Liver (tissue), 8 donors: ENCODE measurements at regions not wholly inside any gene's neighbourhood (a gene's known extent, or its start where the extent isn't known, plus 50 kb on each side); places are given as distances from the start of the nearest gene placed in this dataset.

Experiments
- DNase-seq: peaks from one replicate; pipeline ENCODE4 v3.0.0-alpha.2; 2017; ENCODE audit warnings: low spot score
- H3K27ac ChIP-seq, 2 donors: one replicate each; pipeline ENCODE4 v1.7.0; 2013; ENCODE audit warnings: inconsistent platforms in 2 of 2, low read length in 2 of 2, control low read depth in 1 of 2, low read depth in 1 of 2, mild to moderate bottlenecking in 1 of 2
- H3K27me3 ChIP-seq, 4 donors: one replicate each; pipeline versions ENCODE4 v1.6.1 to v1.7.0; 2013; ENCODE audit warnings: low read length in 3 of 4, inconsistent platforms in 1 of 4, mild to moderate bottlenecking in 1 of 4, moderate library complexity in 1 of 4; ENCODE audit not compliant: control insufficient read depth in 4 of 4, insufficient read depth in 4 of 4
- H3K36me3 ChIP-seq, 4 donors: one replicate each; pipeline versions ENCODE4 v1.6.1 to v1.7.0; 2013; ENCODE audit warnings: low read length in 3 of 4, mild to moderate bottlenecking in 3 of 4, low read depth in 1 of 4, moderate library complexity in 1 of 4; ENCODE audit not compliant: control insufficient read depth in 4 of 4, insufficient read depth in 3 of 4
- H3K4me1 ChIP-seq, 4 donors: one replicate each; pipeline versions ENCODE4 v1.6.1 to v1.7.0; 2013; ENCODE audit warnings: low read length in 3 of 4, mild to moderate bottlenecking in 3 of 4, moderate library complexity in 1 of 4; ENCODE audit not compliant: control insufficient read depth in 4 of 4, insufficient read depth in 4 of 4
- H3K4me3 ChIP-seq, 3 donors: one replicate each; pipeline versions ENCODE4 v1.6.1 to v1.7.0; 2013; ENCODE audit warnings: low read length in 3 of 3, control low read depth in 1 of 3, low read depth in 1 of 3, mild to moderate bottlenecking in 1 of 3
- H3K9ac ChIP-seq, 2 donors: one replicate each; pipeline ENCODE4 v1.7.0; 2013; ENCODE audit warnings: low read length in 2 of 2, mild to moderate bottlenecking in 2 of 2, moderate library complexity in 2 of 2, control low read depth in 1 of 2, low read depth in 1 of 2
- H3K9me3 ChIP-seq, 4 donors: one replicate each; pipeline versions ENCODE4 v1.6.1 to v1.7.0; 2013; ENCODE audit warnings: low read length in 3 of 4; ENCODE audit not compliant: control insufficient read depth in 4 of 4
- CTCF ChIP-seq: fragments of 150-350 bp; IDR thresholded peaks from 2 replicates; pipeline ENCODE4 v1.5.1; 2017; ENCODE audit warnings: improper control_type of control experiment, low read depth, low read length; ENCODE audit not compliant: missing input control
- EGR1 ChIP-seq, 2 donors: IDR thresholded peaks; 2 replicates each; pipeline ENCODE4 v1.6.1; 2016 to 2018; ENCODE audit warnings: antibody characterized with exemption in 2 of 2, low read depth in 2 of 2
- FOXA1 ChIP-seq: IDR thresholded peaks from 2 replicates; pipeline ENCODE4 v1.6.1; 2016; ENCODE audit warnings: antibody characterized with exemption
- FOXA2 ChIP-seq: IDR thresholded peaks from 2 replicates; pipeline ENCODE4 v1.6.1; 2016; ENCODE audit warnings: antibody characterized with exemption
- GABPA ChIP-seq, 2 donors: IDR thresholded peaks in 1 of 2; conservative IDR thresholded peaks in 1 of 2; 2 replicates each; pipeline ENCODE4 v1.6.1; 2016; ENCODE audit warnings: antibody characterized with exemption in 2 of 2, mild to moderate bottlenecking in 1 of 2, moderate library complexity in 1 of 2
- HNF4A ChIP-seq, 2 donors: conservative IDR thresholded peaks; 2 replicates each; pipeline ENCODE4 v1.6.1; 2016; ENCODE audit warnings: antibody characterized with exemption in 2 of 2, mild to moderate bottlenecking in 2 of 2
- HNF4G ChIP-seq: IDR thresholded peaks from 2 replicates; pipeline ENCODE4 v1.6.1; 2016; ENCODE audit warnings: antibody characterized with exemption
- JUND ChIP-seq, 2 donors: IDR thresholded peaks; 2 replicates each; pipeline ENCODE4 v1.6.1; 2016; ENCODE audit warnings: antibody characterized with exemption in 2 of 2
- NR2F2 ChIP-seq: IDR thresholded peaks from 2 replicates; pipeline ENCODE4 v1.6.1; 2016; ENCODE audit warnings: antibody characterized with exemption
- RAD21 ChIP-seq, 2 donors: IDR thresholded peaks; 2 replicates each; pipeline ENCODE4 v1.6.1; 2016; ENCODE audit warnings: antibody characterized with exemption in 2 of 2, mild to moderate bottlenecking in 2 of 2
- RXRA ChIP-seq, 2 donors: IDR thresholded peaks; 2 replicates each; pipeline ENCODE4 v1.6.1; 2017 to 2018; ENCODE audit warnings: antibody characterized with exemption in 2 of 2, mild to moderate bottlenecking in 1 of 2
- SP1 ChIP-seq: IDR thresholded peaks from 2 replicates; pipeline ENCODE4 v1.6.1; 2018; ENCODE audit warnings: antibody characterized with exemption, mild to moderate bottlenecking
- TAF1 ChIP-seq: conservative IDR thresholded peaks from 2 replicates; pipeline ENCODE4 v1.6.1; 2016; ENCODE audit warnings: antibody characterized with exemption, mild to moderate bottlenecking
- YY1 ChIP-seq: IDR thresholded peaks from 2 replicates; pipeline ENCODE4 v1.6.1; 2016; ENCODE audit warnings: antibody characterized with exemption, mild to moderate bottlenecking
- WGBS: extraction: QIAGEN DNeasy Blood & Tissue Kit; methylation state at CpG from one replicate; pipeline ENCODE4 v1.1.7; 2013; 5-methylcytosine and 5-hydroxymethylcytosine counted together
- TF ChIP-seq, protein P1 (sequence below): IDR thresholded peaks from 2 replicates; pipeline ENCODE4 v1.6.1; 2016; ENCODE audit warnings: antibody characterized with exemption, mild to moderate bottlenecking
- TF ChIP-seq, protein P2 (sequence below): IDR thresholded peaks from 2 replicates; pipeline ENCODE4 v1.6.1; 2016; ENCODE audit warnings: antibody characterized with exemption
- TF ChIP-seq, protein P3 (sequence below): IDR thresholded peaks from 2 replicates; pipeline ENCODE4 v1.6.1; 2016; ENCODE audit warnings: antibody characterized with exemption
- donor health status: healthy.
- donor health status: healthy.
- donor health status: healthy.
- donor health status: healthy.
- donor health status: healthy.

DNA sequence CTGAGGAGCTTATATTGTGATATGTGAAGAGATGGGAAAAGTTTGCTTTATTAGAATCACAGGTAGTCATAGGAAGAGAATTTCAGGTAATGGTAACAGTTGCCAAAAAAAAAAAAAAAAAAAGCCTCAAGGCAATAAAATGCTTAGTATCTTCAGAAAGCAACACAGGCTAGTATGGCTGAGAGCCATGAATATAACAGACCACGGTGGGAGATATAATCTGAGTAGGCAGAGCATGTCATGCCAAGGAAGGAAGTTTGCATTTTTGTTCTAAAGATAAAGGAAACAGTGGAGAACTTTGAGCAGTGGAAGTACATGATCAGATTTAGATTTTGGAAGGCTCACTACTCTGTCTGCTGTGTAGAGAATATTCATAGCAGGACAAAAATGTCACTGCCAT, 211.4 kb downstream of the ETS1 start:
- H3K4me3 ChIP-seq, result no peak overlapping the region
- DNase-seq, result no peak
- H3K27me3 ChIP-seq, result no peaks in the 10 kb centered on the region
- peaks cover 0 to 3% (median 0%) of the 10 kb centered on the region in 4 donors for H3K9me3 ChIP-seq
- H3K36me3 ChIP-seq, result no peaks in the 10 kb centered on the region
- H3K4me1 ChIP-seq, result no peaks in the 10 kb centered on the region
- 31% methylated on average over 1 of the region's 1 CpG for WGBS
- H3K9ac ChIP-seq, result no peak overlapping the region
- TF ChIP-seq EGR1 (IDR thresholded peaks at IDR 0.05; ENCODE audit: low read depth in 2 of 2), result no peak
- no peak for TF ChIP-seq GABPA (IDR thresholded peaks at IDR 0.05 in 1 of 2, conservative IDR thresholded peaks at IDR 0.05 in 1 of 2)
- no peak for TF ChIP-seq FOXA2
- TF ChIP-seq CTCF, result no peak
- no peak for TF ChIP-seq NR2F2
- no peak for TF ChIP-seq JUND (IDR thresholded peaks at IDR 0.05)
- TF ChIP-seq HNF4G, result no peak
- TF ChIP-seq SP1, result no peak
- no peak for TF ChIP-seq RAD21 (IDR thresholded peaks at IDR 0.05)
- TF ChIP-seq, protein P1, sequence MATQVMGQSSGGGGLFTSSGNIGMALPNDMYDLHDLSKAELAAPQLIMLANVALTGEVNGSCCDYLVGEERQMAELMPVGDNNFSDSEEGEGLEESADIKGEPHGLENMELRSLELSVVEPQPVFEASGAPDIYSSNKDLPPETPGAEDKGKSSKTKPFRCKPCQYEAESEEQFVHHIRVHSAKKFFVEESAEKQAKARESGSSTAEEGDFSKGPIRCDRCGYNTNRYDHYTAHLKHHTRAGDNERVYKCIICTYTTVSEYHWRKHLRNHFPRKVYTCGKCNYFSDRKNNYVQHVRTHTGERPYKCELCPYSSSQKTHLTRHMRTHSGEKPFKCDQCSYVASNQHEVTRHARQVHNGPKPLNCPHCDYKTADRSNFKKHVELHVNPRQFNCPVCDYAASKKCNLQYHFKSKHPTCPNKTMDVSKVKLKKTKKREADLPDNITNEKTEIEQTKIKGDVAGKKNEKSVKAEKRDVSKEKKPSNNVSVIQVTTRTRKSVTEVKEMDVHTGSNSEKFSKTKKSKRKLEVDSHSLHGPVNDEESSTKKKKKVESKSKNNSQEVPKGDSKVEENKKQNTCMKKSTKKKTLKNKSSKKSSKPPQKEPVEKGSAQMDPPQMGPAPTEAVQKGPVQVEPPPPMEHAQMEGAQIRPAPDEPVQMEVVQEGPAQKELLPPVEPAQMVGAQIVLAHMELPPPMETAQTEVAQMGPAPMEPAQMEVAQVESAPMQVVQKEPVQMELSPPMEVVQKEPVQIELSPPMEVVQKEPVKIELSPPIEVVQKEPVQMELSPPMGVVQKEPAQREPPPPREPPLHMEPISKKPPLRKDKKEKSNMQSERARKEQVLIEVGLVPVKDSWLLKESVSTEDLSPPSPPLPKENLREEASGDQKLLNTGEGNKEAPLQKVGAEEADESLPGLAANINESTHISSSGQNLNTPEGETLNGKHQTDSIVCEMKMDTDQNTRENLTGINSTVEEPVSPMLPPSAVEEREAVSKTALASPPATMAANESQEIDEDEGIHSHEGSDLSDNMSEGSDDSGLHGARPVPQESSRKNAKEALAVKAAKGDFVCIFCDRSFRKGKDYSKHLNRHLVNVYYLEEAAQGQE, result no peak
- no peak for TF ChIP-seq TAF1
- TF ChIP-seq, protein P2, sequence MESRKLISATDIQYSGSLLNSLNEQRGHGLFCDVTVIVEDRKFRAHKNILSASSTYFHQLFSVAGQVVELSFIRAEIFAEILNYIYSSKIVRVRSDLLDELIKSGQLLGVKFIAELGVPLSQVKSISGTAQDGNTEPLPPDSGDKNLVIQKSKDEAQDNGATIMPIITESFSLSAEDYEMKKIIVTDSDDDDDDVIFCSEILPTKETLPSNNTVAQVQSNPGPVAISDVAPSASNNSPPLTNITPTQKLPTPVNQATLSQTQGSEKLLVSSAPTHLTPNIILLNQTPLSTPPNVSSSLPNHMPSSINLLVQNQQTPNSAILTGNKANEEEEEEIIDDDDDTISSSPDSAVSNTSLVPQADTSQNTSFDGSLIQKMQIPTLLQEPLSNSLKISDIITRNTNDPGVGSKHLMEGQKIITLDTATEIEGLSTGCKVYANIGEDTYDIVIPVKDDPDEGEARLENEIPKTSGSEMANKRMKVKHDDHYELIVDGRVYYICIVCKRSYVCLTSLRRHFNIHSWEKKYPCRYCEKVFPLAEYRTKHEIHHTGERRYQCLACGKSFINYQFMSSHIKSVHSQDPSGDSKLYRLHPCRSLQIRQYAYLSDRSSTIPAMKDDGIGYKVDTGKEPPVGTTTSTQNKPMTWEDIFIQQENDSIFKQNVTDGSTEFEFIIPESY, result no peak
- no peak for TF ChIP-seq YY1
- TF ChIP-seq HNF4A (conservative IDR thresholded peaks at IDR 0.05), result no peak
- TF ChIP-seq FOXA1, result no peak
- no peak for TF ChIP-seq RXRA (IDR thresholded peaks at IDR 0.05)
- TF ChIP-seq, protein P3, sequence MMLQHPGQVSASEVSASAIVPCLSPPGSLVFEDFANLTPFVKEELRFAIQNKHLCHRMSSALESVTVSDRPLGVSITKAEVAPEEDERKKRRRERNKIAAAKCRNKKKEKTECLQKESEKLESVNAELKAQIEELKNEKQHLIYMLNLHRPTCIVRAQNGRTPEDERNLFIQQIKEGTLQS, result no peak
- H3K27ac ChIP-seq, result no peak overlapping the region

- no peak for DNase-seq
- Histone ChIP-seq H3K9me3 (peaks cover 0 to under 1% (median 0%) of the 10 kb centered on the region in 4 donors), H3K27me3 (no peaks in the 10 kb centered on the region), H3K9ac (no peak overlapping the region), H3K4me3 (no peak overlapping the region), H3K4me1 (no peaks in the 10 kb centered on the region), H3K27ac (no peak overlapping the region), H3K36me3 (no peaks in the 10 kb centered on the region)
- 64% methylated on average over 3 of the region's 3 CpGs for WGBS
- no peak for TF ChIP-seq YY1
- TF ChIP-seq RXRA (IDR thresholded peaks at IDR 0.05), result no peak
- TF ChIP-seq, protein P2, result no peak
- TF ChIP-seq CTCF, result no peak
- no peak for TF ChIP-seq EGR1 (IDR thresholded peaks at IDR 0.05; ENCODE audit: low read depth in 2 of 2)
- no peak for TF ChIP-seq JUND (IDR thresholded peaks at IDR 0.05)
- TF ChIP-seq, protein P1, result no peak
- TF ChIP-seq SP1, result no peak
- no peak for TF ChIP-seq GABPA (IDR thresholded peaks at IDR 0.05 in 1 of 2, conservative IDR thresholded peaks at IDR 0.05 in 1 of 2)
Observed at GRCh38 chr11:128374026-128374425, 213.3 kb downstream of the ETS1 start.
